ENCODE measurements at regions not wholly inside any gene's neighbourhood (a gene's known extent, or its start where the extent isn't known, plus 50 kb on each side); places are given as distances from the start of the nearest gene placed in this dataset.

GRCh38 chr16:51402785-51403184 lies 251.7 kb upstream of the SALL1 start:
- TF ChIP-seq EP300 (IDR thresholded peaks at IDR 0.05): no peak
- Histone ChIP-seq H3K4me1 (no peaks in the 10 kb centered on the region), H3K4me3 (no peak overlapping the region), H3K36me3 (no peaks in the 10 kb centered on the region), H3K27ac (replicated peaks in 1 of 4) (no peak overlapping the region), H3K27me3 (no peaks in the 10 kb centered on the region), H3K9me3 (no peaks in the 10 kb centered on the region)
- 63% methylated on average over 3 of the region's 3 CpGs for WGBS
- intact Hi-C loops (cut with DNase I): no loop called here
- no peak for DNase-seq (ENCODE audit: extremely low spot score)

GRCh38 chr16:51402298-51402697 lies 251.2 kb upstream of the SALL1 start:
- H3K27me3 ChIP-seq: no peaks in the 10 kb centered on the region
- H3K27ac ChIP-seq (replicated peaks in 1 of 4): no peak overlapping the region
- H3K36me3 ChIP-seq: no peaks in the 10 kb centered on the region
- no peak overlapping the region for H3K4me3 ChIP-seq
- TF ChIP-seq POLR2A (IDR thresholded peaks at IDR 0.05; ENCODE audit: low read depth) (no peak), CTCF (IDR thresholded peaks at IDR 0.05) (no peak), EP300 (IDR thresholded peaks at IDR 0.05) (no peak), POLR2AphosphoS5 (IDR thresholded peaks at IDR 0.05) (no peak)
- intact Hi-C loops (cut with DNase I): no loop called here
- WGBS: 93% methylated on average over 1 of the region's 1 CpG
- no peaks in the 10 kb centered on the region for H3K9me3 ChIP-seq
- no peak for DNase-seq (ENCODE audit: extremely low spot score)
- H3K4me1 ChIP-seq: no peaks in the 10 kb centered on the region

- DNase-seq (ENCODE audit: extremely low spot score): no peak
- no peaks in the 10 kb centered on the region for H3K9me3 ChIP-seq
- H3K36me3 ChIP-seq: no peaks in the 10 kb centered on the region
- TF ChIP-seq POLR2A (IDR thresholded peaks at IDR 0.05; ENCODE audit: low read depth) (no peak), POLR2AphosphoS5 (IDR thresholded peaks at IDR 0.05) (no peak), CTCF (IDR thresholded peaks at IDR 0.05) (no peak), EP300 (IDR thresholded peaks at IDR 0.05) (no peak)
- H3K4me3 ChIP-seq: no peak overlapping the region
- WGBS: 86% methylated on average over 2 of the region's 2 CpGs
- intact Hi-C loops (cut with DNase I): no loop called here
- H3K4me1 ChIP-seq: no peaks in the 10 kb centered on the region
- H3K27ac ChIP-seq (replicated peaks in 1 of 4): no peak overlapping the region
- no peaks in the 10 kb centered on the region for H3K27me3 ChIP-seq
Measured at GRCh38 chr16:51401673-51402072, 250.6 kb upstream of the SALL1 start.

- H3K27ac ChIP-seq (replicated peaks in 1 of 4): no peak overlapping the region
- H3K4me1 ChIP-seq: no peaks in the 10 kb centered on the region
- H3K27me3 ChIP-seq: no peaks in the 10 kb centered on the region
- 91% methylated on average over 5 of the region's 5 CpGs for WGBS
- DNase-seq (ENCODE audit: extremely low spot score): no peak
- intact Hi-C loops (cut with DNase I): no loop called here
- H3K36me3 ChIP-seq: no peaks in the 10 kb centered on the region
- no peak for TF ChIP-seq POLR2A (IDR thresholded peaks at IDR 0.05; ENCODE audit: low read depth)
- no peak for TF ChIP-seq CTCF (IDR thresholded peaks at IDR 0.05)
- no peak for TF ChIP-seq POLR2AphosphoS5 (IDR thresholded peaks at IDR 0.05)
- no peak for TF ChIP-seq EP300 (IDR thresholded peaks at IDR 0.05)
- H3K4me3 ChIP-seq: no peak overlapping the region
- no peaks in the 10 kb centered on the region for H3K9me3 ChIP-seq
Measured at GRCh38 chr16:51399908-51400670, 249.0 kb upstream of the SALL1 start.

GRCh38 chr16:51394421-51394820 lies 243.4 kb upstream of the SALL1 start:
- intact Hi-C loops (cut with DNase I): no loop called here
- TF ChIP-seq POLR2A (IDR thresholded peaks at IDR 0.05; ENCODE audit: low read depth) (no peak), CTCF (IDR thresholded peaks at IDR 0.05) (no peak), POLR2AphosphoS5 (IDR thresholded peaks at IDR 0.05) (no peak), EP300 (IDR thresholded peaks at IDR 0.05) (no peak)
- peaks cover 0 to 9% (median 0%) of the 10 kb centered on the region in 4 donors for H3K27me3 ChIP-seq

More at GRCh38 chr16:51394421-51394820, 243.4 kb upstream of the SALL1 start:
- Histone ChIP-seq H3K36me3 (no peaks in the 10 kb centered on the region), H3K27ac (replicated peaks in 1 of 4) (no peak overlapping the region), H3K4me3 (no peak overlapping the region), H3K4me1 (no peaks in the 10 kb centered on the region), H3K9me3 (peaks cover 0 to 7% (median 2%) of the 10 kb centered on the region in 4 donors)
- no peak for DNase-seq (ENCODE audit: extremely low spot score)
